GM23338 (cell line): ENCODE measurements at regions not wholly inside any gene's neighbourhood (a gene's known extent, or its start where the extent isn't known, plus 50 kb on each side); places are given as distances from the start of the nearest gene placed in this dataset.

Experiments
- ATAC-seq: fragments of 200-7000 bp; cut with Tn5 transposase; 3 replicates; pipeline ENCODE4 v1.9.1; 2020
- DNase-seq: peaks from one replicate; pipeline ENCODE4 v3.0.0-alpha.2; 2015; ENCODE audit warnings: low spot score
- H2AFZ ChIP-seq: fragments of 200-600 bp; sonication (generic); 2 replicates; pipeline ENCODE4 v1.8.0; 2016; ENCODE audit warnings: antibody characterized with exemption, mild to moderate bottlenecking, moderate library complexity
- H3F3A ChIP-seq: fragments of 200-600 bp; sonication (generic); replicated peaks from 2 replicates; pipeline ENCODE4 v1.8.0; 2017; ENCODE audit warnings: antibody characterized with exemption, mixed run types, low read depth
- H3K27ac ChIP-seq: fragments of 200-600 bp; sonication (generic); 2 replicates; pipeline ENCODE4 v1.6.1; 2016; ENCODE audit warnings: low read depth
- H3K27me3 ChIP-seq: fragments of 200-600 bp; sonication (generic); 2 replicates; pipeline ENCODE4 v1.8.0; 2016; ENCODE audit warnings: mild to moderate bottlenecking, mixed run types, moderate library complexity; ENCODE audit not compliant: insufficient read depth
- H3K36me3 ChIP-seq: fragments of 200-600 bp; sonication (generic); 2 replicates; pipeline ENCODE4 v1.8.0; 2016; ENCODE audit warnings: mild to moderate bottlenecking; ENCODE audit not compliant: insufficient read depth
- H3K4me1 ChIP-seq: fragments of 200-600 bp; sonication (generic); 2 replicates; pipeline ENCODE4 v1.8.0; 2016; ENCODE audit warnings: mild to moderate bottlenecking, moderate library complexity; ENCODE audit not compliant: insufficient read depth
- H3K4me2 ChIP-seq: fragments of 200-600 bp; sonication (generic); 2 replicates; pipeline ENCODE4 v1.7.1; 2017; ENCODE audit warnings: mixed run types
- H3K4me3 ChIP-seq: fragments of 200-600 bp; sonication (generic); 2 replicates; pipeline ENCODE4 v1.6.1; 2016; ENCODE audit warnings: mixed run types
- H3K79me2 ChIP-seq: fragments of 200-600 bp; sonication (generic); replicated peaks from 2 replicates; pipeline ENCODE4 v1.8.0; 2017; ENCODE audit warnings: mild to moderate bottlenecking; ENCODE audit not compliant: insufficient read depth
- H3K9me2 ChIP-seq: fragments of 200-600 bp; sonication (generic); 2 replicates; pipeline ENCODE4 v1.8.0; 2017; ENCODE audit not compliant: insufficient read depth
- H4K20me1 ChIP-seq: fragments of 200-600 bp; sonication (generic); replicated peaks from 2 replicates; pipeline ENCODE4 v1.8.0; 2017; ENCODE audit warnings: mild to moderate bottlenecking; ENCODE audit not compliant: insufficient read depth
- H3K27ac Mint-ChIP-seq: 2 replicates; pipeline ENCODE4 v1.8.0; 2020; ENCODE audit warnings: inconsistent platforms, mild to moderate bottlenecking, moderate library complexity, mixed read lengths
- H3K27me3 Mint-ChIP-seq: 3 replicates; pipeline ENCODE4 v1.8.0; 2022; ENCODE audit warnings: low read depth, mild to moderate bottlenecking, moderate library complexity, mixed read lengths, inconsistent platforms; ENCODE audit not compliant: insufficient read depth, poor library complexity
- H3K36me3 Mint-ChIP-seq: 3 replicates; pipeline ENCODE4 v1.8.0; 2021; ENCODE audit warnings: low read depth, mild to moderate bottlenecking, inconsistent platforms, moderate library complexity, mixed read lengths
- H3K4me1 Mint-ChIP-seq: 3 replicates; pipeline ENCODE4 v1.8.0; 2020; ENCODE audit warnings: mild to moderate bottlenecking, inconsistent platforms, mixed read lengths
- H3K4me3 Mint-ChIP-seq: 3 replicates; pipeline ENCODE4 v1.8.0; 2021; ENCODE audit warnings: moderate library complexity, mild to moderate bottlenecking, inconsistent platforms, mixed read lengths
- H3K9me3 Mint-ChIP-seq: 3 replicates; pipeline ENCODE4 v1.8.0; 2020; ENCODE audit warnings: moderate library complexity, mild to moderate bottlenecking, inconsistent platforms, mixed read lengths
- CTCF ChIP-seq, 2 experiments: fragments of 200-600 bp in 1 of 2; sonication (generic) in 1 of 2; conservative IDR thresholded peaks; 2 replicates each; pipeline versions ENCODE4 v1.5.1 to v1.6.1; 2016 to 2017; ENCODE audit warnings: antibody characterized with exemption in 2 of 2, low read depth in 2 of 2, mild to moderate bottlenecking in 2 of 2, moderate library complexity in 1 of 2
- ETS1 ChIP-seq: IDR thresholded peaks from 2 replicates; pipeline ENCODE4 v1.6.1; 2016; ENCODE audit warnings: antibody characterized with exemption
- EZH2 ChIP-seq: fragments of 200-600 bp; sonication (generic); IDR thresholded peaks from one replicate; pipeline ENCODE4 v1.8.0; 2017; ENCODE audit warnings: antibody characterized with exemption, mild to moderate bottlenecking, low read depth; ENCODE audit not compliant: unreplicated experiment
- EZH2phosphoT487 ChIP-seq: fragments of 200-600 bp; sonication (generic); IDR thresholded peaks from one replicate; pipeline ENCODE4 v1.8.1; 2018; ENCODE audit warnings: antibody characterized with exemption; ENCODE audit not compliant: unreplicated experiment
- NANOG ChIP-seq: IDR thresholded peaks from 2 replicates; pipeline ENCODE4 v1.6.1; 2016; ENCODE audit warnings: antibody characterized with exemption, borderline replicate concordance
- POLR2AphosphoS5 ChIP-seq: IDR thresholded peaks from 2 replicates; pipeline ENCODE4 v1.6.1; 2016; ENCODE audit warnings: antibody characterized with exemption, low read depth
- REST ChIP-seq: IDR thresholded peaks from one replicate; pipeline ENCODE4 v1.6.1; 2018; ENCODE audit warnings: antibody characterized with exemption; ENCODE audit not compliant: unreplicated experiment
- STAT1 ChIP-seq: IDR thresholded peaks from one replicate; pipeline ENCODE4 v1.6.1; 2016; ENCODE audit warnings: antibody characterized with exemption; ENCODE audit not compliant: unreplicated experiment
- ZNF114 ChIP-seq: fragments of 250-450 bp; sonication (Bioruptor Pico); IDR thresholded peaks from 2 replicates; pipeline ENCODE4 v1.5.0; 2020; ENCODE audit warnings: mild to moderate bottlenecking, moderate library complexity
- ZNF331 ChIP-seq: fragments of 250-450 bp; sonication (Bioruptor Pico); IDR thresholded peaks from 2 replicates; pipeline ENCODE4 v1.5.0; 2020; ENCODE audit warnings: low read depth, mild to moderate bottlenecking, moderate library complexity

DNA sequence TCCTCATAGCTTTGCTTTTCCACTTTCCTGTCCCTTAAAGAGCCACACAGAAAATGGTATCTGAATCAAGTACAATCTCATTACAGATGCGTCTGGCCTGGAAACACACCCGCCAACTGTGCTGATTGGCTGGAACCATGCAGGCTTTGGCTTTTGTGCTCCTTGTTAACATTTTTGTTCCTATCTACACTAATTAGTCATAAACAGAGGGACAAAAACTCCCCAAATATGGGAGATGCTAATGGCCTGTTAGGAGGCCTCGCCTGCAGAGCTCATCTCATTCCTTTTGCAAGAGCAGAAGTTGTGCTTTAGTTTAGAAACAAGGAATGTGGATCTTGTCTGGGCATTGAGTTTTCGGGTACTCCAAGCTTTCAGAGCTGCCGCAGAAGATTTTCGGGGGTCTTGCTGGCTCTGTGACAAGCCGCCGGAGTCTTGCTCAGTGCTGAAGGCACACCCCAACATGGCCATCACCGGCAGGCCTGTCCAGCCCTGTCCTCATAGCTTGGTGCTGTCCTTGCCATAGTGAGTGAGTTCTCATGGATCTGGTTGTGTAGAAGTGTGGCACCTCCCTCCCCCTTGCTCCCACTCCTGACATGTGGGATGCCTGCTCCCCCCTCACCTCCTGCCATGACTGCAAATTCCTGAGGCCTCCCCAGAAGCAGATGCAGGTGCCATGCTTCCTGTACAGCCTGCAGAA, 69.8 kb downstream of the METRNL start (continued):
- TF ChIP-seq REST (no peak), ZNF331 (CRISPR knock-in tag) (no peak), ZNF114 (CRISPR knock-in tag) (no peak), STAT1 (no peak), CTCF (conservative IDR thresholded peaks at IDR 0.05; ENCODE audit: low read depth in 2 of 2) (no peak), ETS1 (no peak), EZH2 (no peak), NANOG (no peak), EZH2phosphoT487 (no peak), POLR2AphosphoS5 (no peak)

DNA sequence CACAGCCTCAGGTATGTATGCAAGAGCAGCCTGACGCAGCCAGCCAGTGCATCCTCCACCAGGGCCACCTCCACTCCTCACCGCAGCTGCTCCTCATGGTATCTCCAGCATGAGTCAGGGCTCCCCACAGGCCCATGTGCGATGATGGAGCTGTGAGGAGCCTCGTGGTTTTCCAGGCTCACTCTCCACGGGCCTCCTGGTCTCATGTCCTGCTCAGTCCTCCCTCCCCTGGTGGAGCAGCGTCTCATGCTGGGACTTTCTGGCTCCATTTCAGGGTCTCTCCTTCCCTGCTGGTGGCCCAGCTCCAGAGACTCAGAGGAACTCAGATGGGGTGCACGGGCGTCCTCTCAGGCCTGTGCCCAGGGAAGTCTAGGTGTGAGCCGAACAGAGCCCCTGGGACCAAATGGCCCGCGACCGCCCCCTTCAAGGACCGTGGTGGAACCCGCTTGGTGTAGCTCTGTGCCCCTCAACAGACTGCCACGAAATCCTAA, 70.4 kb downstream of the METRNL start:
- Mint-ChIP-seq H3K9me3 (peaks cover 3% of the 10 kb centered on the region; the same call in 1 of the 3 replicates), H3K27me3 (peaks cover 10% of the 10 kb centered on the region), H3K36me3 (no peaks in the 10 kb centered on the region; the same call in 2 of the 3 replicates), H3K4me3 (no peak overlapping the region), H3K27ac (no peak overlapping the region), H3K4me1 (peaks cover 23% of the 10 kb centered on the region)
- TF ChIP-seq EZH2 (no peak), REST (no peak), NANOG (no peak), ZNF331 (CRISPR knock-in tag) (no peak)
- no peaks in the 10 kb centered on the region for H3F3A ChIP-seq
- H3K4me1 ChIP-seq: peaks cover 8% of the 10 kb centered on the region; the same call in 1 of the 2 replicates
- no peaks in the 10 kb centered on the region for H3K27me3 ChIP-seq
- H2AFZ ChIP-seq: no peak overlapping the region
- DNase-seq (no peak), ATAC-seq (no peak)
- H3K36me3 ChIP-seq: no peaks in the 10 kb centered on the region; the same call in 1 of the 2 replicates
- no peak overlapping the region for H3K4me2 ChIP-seq
- H3K4me3 ChIP-seq: no peak overlapping the region
- no peak overlapping the region for H3K27ac ChIP-seq
- no peaks in the 10 kb centered on the region for H3K9me2 ChIP-seq
- no peaks in the 10 kb centered on the region for H3K79me2 ChIP-seq
- H4K20me1 ChIP-seq: no peaks in the 10 kb centered on the region
